Keratinocyte (primary cell): ENCODE measurements at regions not wholly inside any gene's neighbourhood (a gene's known extent, or its start where the extent isn't known, plus 50 kb on each side); places are given as distances from the start of the nearest gene placed in this dataset.
"Not testable (repeated sequence)": the region's sequence is repeated elsewhere in the genome, so short reads cannot be mapped to it uniquely, and the experiment has no call there.

Source experiments
- DNase-seq: peaks from one replicate; pipeline ENCODE4 v3.0.0-alpha.2; 2011; ENCODE audit warnings: low read depth, missing footprints, low spot score
- FAIRE-seq: peaks from 2 replicates; lab custom pipeline; 2011; peaks lifted over from hg19 to GRCh38; lab: Jason Lieb, UNC
- H2AFZ ChIP-seq: 2 replicates; pipeline ENCODE4 v1.6.0; 2012; ENCODE audit warnings: low read length, control low read depth, inconsistent platforms; ENCODE audit not compliant: control insufficient read depth
- H3K27ac ChIP-seq: 2 replicates; pipeline ENCODE4 v1.5.1; 2011; ENCODE audit warnings: low read length; ENCODE audit not compliant: control insufficient read depth, insufficient read depth
- H3K27me3 ChIP-seq: 3 replicates; pipeline ENCODE4 v1.6.0; 2011; ENCODE audit warnings: low read length; ENCODE audit not compliant: control insufficient read depth, insufficient read depth; ENCODE audit errors: extremely low read depth
- H3K36me3 ChIP-seq, 2 experiments: 2 replicates in 1 of 2; 3 replicates in 1 of 2; pipeline ENCODE4 v1.5.1; 2011; ENCODE audit warnings: low read length in 2 of 2, mild to moderate bottlenecking in 1 of 2; ENCODE audit not compliant: control insufficient read depth in 2 of 2, insufficient read depth in 2 of 2; ENCODE audit errors: extremely low read depth in 1 of 2
- H3K4me1 ChIP-seq: 3 replicates; pipeline ENCODE4 v1.5.1; 2011; ENCODE audit warnings: low read length; ENCODE audit not compliant: control insufficient read depth, insufficient read depth; ENCODE audit errors: extremely low read depth
- H3K4me2 ChIP-seq: 3 replicates; pipeline ENCODE4 v1.6.0; 2011; ENCODE audit warnings: low read depth, low read length; ENCODE audit not compliant: control insufficient read depth, insufficient read depth; ENCODE audit errors: extremely low read depth
- H3K4me3 ChIP-seq, 3 experiments: fragments of 200-600 bp in 1 of 3; sonication (generic) in 1 of 3; 2 replicates in 2 of 3; 3 replicates in 1 of 3; pipeline ENCODE4 v1.5.1; 2011 to 2016; ENCODE audit warnings: low read length in 3 of 3, mild to moderate bottlenecking in 3 of 3, control low read depth in 2 of 3, inconsistent platforms in 1 of 3, low read depth in 1 of 3, mixed read lengths in 1 of 3, mixed run types in 1 of 3, moderate library complexity in 1 of 3; ENCODE audit not compliant: control insufficient read depth in 2 of 3, insufficient read depth in 2 of 3; ENCODE audit errors: extremely low read depth in 1 of 3
- H3K79me2 ChIP-seq: 2 replicates; pipeline ENCODE4 v1.6.0; 2012; ENCODE audit warnings: low read length; ENCODE audit not compliant: control insufficient read depth, insufficient read depth
- H3K9ac ChIP-seq: 3 replicates; pipeline ENCODE4 v1.6.0; 2011; ENCODE audit warnings: low read length; ENCODE audit not compliant: control insufficient read depth, insufficient read depth; ENCODE audit errors: extremely low read depth
- H3K9me1 ChIP-seq: 3 replicates; pipeline ENCODE4 v1.6.0; 2011; ENCODE audit warnings: low read length; ENCODE audit not compliant: control insufficient read depth, insufficient read depth; ENCODE audit errors: extremely low read depth
- H3K9me3 ChIP-seq: 2 replicates; pipeline ENCODE4 v1.5.1; 2012; ENCODE audit warnings: low read depth, low read length; ENCODE audit not compliant: control insufficient read depth
- H4K20me1 ChIP-seq: 3 replicates; pipeline ENCODE4 v1.6.0; 2011; ENCODE audit warnings: low read length; ENCODE audit not compliant: control insufficient read depth, insufficient read depth; ENCODE audit errors: extremely low read depth
- EZH2 ChIP-seq: IDR thresholded peaks from one replicate; pipeline ENCODE4 v1.6.1; 2012; ENCODE audit warnings: inconsistent platforms, mild to moderate bottlenecking, low read length, moderate library complexity
- dilution Hi-C: fragments of 300-500 bp; cut with MboI; formaldehyde crosslinking; loops from one replicate; pipeline ENCODE4 v1.7.0; 2020; ENCODE audit warnings: low sequenced_read_pairs; ENCODE audit not compliant: extremely low pct_ligation_motif_present
- TF ChIP-seq, protein P1 (sequence below), 3 experiments: IDR thresholded peaks in 1 of 3; conservative IDR thresholded peaks in 1 of 3; optimal IDR thresholded peaks in 1 of 3; 2 replicates in 2 of 3; 3 replicates in 1 of 3; pipeline versions ENCODE3 to v1.5.1; 2011; ENCODE audit warnings: low read length in 3 of 3, mild to moderate bottlenecking in 3 of 3, moderate library complexity in 2 of 3, control low read depth in 1 of 3, inconsistent platforms in 1 of 3; ENCODE audit not compliant: insufficient read depth in 2 of 3; ENCODE audit errors: extremely low read depth in 1 of 3

DNA sequence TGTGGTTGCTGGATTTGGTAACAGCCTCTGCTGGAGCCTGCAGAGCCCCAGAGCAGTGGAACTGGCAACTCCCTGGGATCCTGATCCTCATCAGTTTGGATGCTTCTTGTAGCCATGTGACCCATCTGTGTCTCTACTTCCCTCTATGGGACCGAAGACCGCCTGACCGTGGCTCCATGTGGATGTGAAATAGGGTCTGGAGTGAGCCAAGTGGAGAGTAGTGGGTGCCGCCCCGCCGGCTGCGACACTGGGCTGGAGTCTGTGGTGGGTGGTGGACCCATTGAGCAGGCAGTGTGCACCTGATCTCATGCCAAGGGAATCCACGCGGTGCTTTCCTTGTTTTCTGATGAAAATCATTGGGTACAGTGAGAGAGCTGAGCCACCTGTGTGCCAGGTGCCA lies 543.2 kb upstream of the B3GAT1 start:
- no peak for TF ChIP-seq EZH2
- TF ChIP-seq, protein P1, sequence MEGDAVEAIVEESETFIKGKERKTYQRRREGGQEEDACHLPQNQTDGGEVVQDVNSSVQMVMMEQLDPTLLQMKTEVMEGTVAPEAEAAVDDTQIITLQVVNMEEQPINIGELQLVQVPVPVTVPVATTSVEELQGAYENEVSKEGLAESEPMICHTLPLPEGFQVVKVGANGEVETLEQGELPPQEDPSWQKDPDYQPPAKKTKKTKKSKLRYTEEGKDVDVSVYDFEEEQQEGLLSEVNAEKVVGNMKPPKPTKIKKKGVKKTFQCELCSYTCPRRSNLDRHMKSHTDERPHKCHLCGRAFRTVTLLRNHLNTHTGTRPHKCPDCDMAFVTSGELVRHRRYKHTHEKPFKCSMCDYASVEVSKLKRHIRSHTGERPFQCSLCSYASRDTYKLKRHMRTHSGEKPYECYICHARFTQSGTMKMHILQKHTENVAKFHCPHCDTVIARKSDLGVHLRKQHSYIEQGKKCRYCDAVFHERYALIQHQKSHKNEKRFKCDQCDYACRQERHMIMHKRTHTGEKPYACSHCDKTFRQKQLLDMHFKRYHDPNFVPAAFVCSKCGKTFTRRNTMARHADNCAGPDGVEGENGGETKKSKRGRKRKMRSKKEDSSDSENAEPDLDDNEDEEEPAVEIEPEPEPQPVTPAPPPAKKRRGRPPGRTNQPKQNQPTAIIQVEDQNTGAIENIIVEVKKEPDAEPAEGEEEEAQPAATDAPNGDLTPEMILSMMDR (optimal IDR thresholded peaks at IDR 0.05 in 1 of 3, IDR thresholded peaks at IDR 0.05 in 1 of 3, conservative IDR thresholded peaks at IDR 0.05 in 1 of 3; ENCODE audit: extremely low read depth in 1 of 3, insufficient read depth in 2 of 3, low read length in 3 of 3): no peak
- dilution Hi-C loops: no loop called here

DNA sequence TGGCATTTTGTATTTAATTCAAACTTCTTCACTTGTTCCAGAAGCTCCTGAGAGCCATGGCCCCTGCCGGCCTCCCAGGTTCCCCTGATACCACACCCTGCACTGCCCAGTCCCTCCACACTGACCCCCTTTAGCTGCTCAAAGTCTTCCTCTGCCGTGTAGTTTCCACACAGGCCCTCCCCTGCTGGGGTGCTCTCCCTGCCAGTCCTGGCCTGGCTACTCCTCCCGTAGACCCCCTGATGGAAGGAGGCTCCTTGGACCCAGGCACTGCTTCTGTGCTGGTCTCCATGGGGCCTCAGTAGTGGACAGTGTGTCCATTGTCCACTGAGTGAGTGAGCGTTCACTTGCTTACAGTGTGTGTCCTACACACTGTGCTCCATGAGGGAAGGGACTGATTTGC lies 542.4 kb upstream of the B3GAT1 start:
- FAIRE-seq, H3K4me1 ChIP-seq, H3K9me1 ChIP-seq, H4K20me1 ChIP-seq, H3K36me3 ChIP-seq, H3K79me2 ChIP-seq, H3K27me3 ChIP-seq, H3K9me3 ChIP-seq, DNase-seq, H3K9ac ChIP-seq, dilution Hi-C loops, H3K27ac ChIP-seq, H3K4me2 ChIP-seq, H3K4me3 ChIP-seq, H2AFZ ChIP-seq: not testable (repeated sequence)

More for the DNA sequence above, 543.2 kb upstream of the B3GAT1 start:
- H2AFZ ChIP-seq: no peak overlapping the region
- no peak overlapping the region for H3K27ac ChIP-seq
- no peak overlapping the region for H3K4me3 ChIP-seq
- no peaks in the 10 kb centered on the region for H3K79me2 ChIP-seq
- FAIRE-seq (no peak), DNase-seq (no peak)
- H3K9ac ChIP-seq: no peak overlapping the region
- H3K9me1 ChIP-seq: no peaks in the 10 kb centered on the region
- H3K36me3 ChIP-seq: no peaks in the 10 kb centered on the region
- no peak overlapping the region for H3K4me2 ChIP-seq
- no peaks in the 10 kb centered on the region for H4K20me1 ChIP-seq
- H3K9me3 ChIP-seq: peaks cover 4% of the 10 kb centered on the region
- H3K4me1 ChIP-seq: no peaks in the 10 kb centered on the region
- H3K27me3 ChIP-seq: no peaks in the 10 kb centered on the region

DNA sequence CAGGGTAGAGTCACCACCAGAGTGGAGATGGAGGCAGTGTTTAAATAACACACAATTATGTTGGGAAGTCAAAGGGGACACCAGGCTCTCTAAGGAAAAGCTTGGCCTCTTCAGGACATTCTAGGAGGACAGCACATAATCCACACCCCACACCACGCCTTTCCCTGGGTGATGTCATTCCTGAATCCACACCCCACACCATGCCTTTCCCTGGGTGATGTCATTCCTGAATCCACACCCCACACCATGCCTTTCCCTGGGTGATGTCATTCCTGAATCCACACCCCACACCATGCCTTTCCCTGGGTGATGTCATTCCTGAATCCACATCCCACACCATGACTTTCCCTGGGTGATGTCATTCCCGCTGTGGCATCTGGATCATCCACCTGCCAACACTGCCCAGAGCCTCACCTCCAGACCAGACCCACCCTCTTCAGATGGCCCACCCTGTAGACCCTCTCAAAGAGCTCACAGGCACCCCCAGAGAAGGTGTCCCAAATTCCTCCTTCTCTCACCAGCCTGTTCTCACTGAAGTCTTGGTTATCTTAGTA lies 541.5 kb upstream of the B3GAT1 start:
- H3K9ac ChIP-seq, H3K27me3 ChIP-seq, H3K4me1 ChIP-seq, H3K9me1 ChIP-seq, H3K4me3 ChIP-seq, H3K9me3 ChIP-seq, H4K20me1 ChIP-seq, H3K27ac ChIP-seq, dilution Hi-C loops, H3K36me3 ChIP-seq, H3K79me2 ChIP-seq, H2AFZ ChIP-seq, H3K4me2 ChIP-seq, FAIRE-seq, DNase-seq: not testable (repeated sequence)
